Right hindlimb (tissue), 1 donor: ENCODE measurements at regions not wholly inside any gene's neighbourhood (a gene's known extent, or its start where the extent isn't known, plus 50 kb on each side); places are given as distances from the start of the nearest gene placed in this dataset.
"Not testable (repeated sequence)": the region's sequence is repeated elsewhere in the genome, so short reads cannot be mapped to it uniquely, and the experiment has no call there.

Experiments used
- DNase-seq: peaks from one replicate; pipeline ENCODE4 v3.0.0-alpha.2; 2018

DNA sequence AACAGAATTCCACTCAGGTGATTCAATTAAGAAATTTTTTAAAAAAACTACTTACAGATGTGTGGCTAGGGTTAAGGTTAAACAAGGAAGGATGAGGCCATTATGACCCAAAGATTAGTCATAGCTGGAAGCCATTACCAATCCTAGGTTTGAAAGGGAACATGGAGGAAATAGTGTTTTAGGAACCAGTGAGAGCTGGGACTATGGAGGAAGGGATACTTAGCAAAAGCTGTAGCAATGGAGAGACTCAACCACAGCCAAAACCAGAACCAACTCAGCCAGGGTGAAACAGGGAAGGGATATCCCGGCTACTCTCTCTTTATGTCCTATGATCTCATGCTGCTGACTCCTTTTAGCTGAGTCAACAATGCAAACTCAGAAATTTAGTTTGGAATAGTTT lies 148.6 kb upstream of the CNKSR2 start:
- DNase-seq, result no peak

DNA sequence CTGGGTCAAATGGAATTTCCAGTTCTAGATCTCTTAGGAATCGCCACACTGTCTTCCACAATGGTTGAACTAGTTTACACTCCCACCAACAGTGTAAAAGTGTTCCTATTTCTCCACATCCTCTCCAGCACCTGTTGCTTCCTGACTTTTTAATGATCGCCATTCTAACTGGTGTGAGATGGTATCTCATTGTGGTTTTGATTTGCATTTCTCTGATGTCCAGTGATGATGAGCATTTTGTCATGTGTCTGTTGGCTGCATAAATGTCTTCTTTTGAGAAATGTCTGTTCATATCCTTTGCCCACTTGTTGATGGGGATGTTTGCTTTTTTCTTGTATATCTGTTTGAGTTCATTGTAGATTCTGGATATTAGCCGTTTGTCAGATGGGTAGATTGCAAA lies 145.2 kb upstream of the CNKSR2 start:
- not testable (repeated sequence) for DNase-seq

DNA sequence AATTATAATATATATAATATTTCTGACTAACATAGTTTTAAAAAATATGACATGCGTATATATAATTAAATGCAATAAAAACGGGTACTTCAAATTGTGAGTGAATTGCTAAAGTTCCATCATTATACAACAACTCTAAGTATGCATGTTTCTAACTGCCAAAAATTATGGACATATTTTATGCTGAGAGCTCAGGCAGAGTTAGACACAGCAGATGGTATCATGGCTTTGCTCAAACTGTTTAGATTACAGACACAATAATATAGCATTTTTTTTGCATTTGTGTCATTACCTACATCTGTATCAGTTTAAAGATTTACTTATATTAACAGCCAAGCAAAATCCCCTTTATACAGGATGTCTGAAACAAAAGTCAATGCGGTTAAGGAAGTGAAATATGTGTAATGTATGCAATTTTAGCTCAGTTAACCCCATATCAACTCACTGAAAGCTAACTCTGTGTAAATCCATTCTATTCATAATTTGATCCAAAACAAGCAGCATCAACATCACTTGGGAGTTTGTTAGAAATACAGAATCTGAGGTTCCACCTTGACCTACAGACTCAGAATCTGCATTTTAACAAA lies 119.1 kb upstream of the CNKSR2 start:
- DNase-seq, result no peak

DNA sequence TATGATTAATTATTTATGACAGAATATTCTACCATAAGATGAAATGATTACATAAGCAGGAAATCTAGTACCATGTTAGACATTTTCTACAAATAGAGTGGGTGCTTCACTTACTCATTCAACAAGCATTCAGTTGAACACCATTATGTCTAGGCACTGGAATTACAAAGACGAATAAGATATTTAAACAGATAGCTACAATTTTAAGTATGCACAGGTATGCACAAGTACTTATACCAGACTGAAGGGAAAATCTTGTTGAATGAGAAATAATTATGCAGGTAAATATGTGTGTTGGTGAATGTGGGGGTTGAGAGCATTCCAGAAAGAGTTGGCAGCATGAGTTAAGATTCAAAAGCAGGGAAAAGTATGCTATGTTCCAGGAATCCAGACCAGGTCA lies 107.3 kb upstream of the CNKSR2 start:
- DNase-seq, result no peak

DNA sequence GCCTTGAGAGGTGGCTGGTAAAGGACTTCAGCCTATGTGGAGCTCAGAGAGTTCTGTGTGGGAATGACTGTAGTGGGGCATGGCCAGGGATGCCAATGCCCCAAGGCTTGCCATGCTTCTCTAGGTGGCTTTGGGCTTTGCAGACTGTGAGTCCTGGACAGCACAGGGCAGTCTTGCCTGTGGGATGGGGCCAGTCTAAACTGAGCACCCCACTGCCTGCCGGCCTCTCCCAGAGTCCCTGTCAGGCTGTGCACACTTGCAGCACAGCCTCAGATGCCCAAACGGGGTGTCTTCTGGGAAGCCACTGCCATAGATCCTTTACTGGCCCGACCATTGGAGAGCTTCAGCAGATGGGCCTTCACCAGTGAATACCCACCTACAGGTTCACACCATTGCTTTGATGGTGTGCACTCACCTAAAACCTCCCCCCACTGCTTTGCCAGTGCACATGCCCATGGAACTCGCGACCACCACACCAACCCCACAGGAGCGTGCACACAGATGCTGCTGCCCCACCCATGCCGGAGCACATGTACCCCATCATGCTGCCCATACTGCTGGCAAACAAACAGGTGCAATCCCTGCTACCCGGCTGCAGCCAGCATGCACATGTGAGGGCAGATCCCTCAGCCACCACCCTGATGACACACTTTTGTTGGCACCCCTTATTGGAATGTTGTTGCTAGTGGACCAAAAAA lies 97.3 kb upstream of the CNKSR2 start:
- DNase-seq, result no peak

- DNase-seq, result no peak
Measured at GRCh38 chrX:21289232-21289631, 85.0 kb upstream of the CNKSR2 start.

DNA sequence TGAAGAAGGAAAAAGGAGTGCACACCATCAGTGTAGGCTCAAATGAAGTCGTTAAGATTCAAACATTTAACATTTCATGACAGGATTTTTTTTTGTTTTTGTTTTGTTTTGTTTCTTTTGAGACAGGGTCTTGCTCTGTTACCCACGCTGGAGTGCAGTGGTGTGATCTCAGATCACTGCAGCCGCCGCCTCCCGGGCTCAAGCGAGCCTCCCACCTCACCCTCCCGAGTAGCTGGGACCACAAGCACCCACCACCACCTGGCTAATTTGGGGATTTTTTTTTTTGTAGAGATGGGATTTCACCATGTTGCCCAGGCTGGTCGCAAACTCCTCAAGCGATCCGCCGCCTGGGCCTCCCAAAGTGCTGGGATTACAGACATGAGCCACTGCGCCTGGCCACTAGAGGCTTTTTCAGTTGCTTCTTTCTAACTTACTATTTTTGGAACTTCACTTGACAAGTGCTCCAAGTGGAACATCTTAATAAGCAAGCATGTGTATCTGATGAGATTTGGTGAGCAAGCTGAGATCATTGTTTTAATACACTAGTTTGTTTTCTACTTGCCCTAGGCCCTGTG lies 78.9 kb upstream of the CNKSR2 start:
- no peak for DNase-seq

GRCh38 chrX:21305799-21306336 lies 68.3 kb upstream of the CNKSR2 start:
- no peak for DNase-seq

- no peak for DNase-seq
Measured at GRCh38 chrX:21319323-21319722, 54.9 kb upstream of the CNKSR2 start.
